ENCODE measurements at regions not wholly inside any gene's neighbourhood (a gene's known extent, or its start where the extent isn't known, plus 50 kb on each side); places are given as distances from the start of the nearest gene placed in this dataset.

DNA sequence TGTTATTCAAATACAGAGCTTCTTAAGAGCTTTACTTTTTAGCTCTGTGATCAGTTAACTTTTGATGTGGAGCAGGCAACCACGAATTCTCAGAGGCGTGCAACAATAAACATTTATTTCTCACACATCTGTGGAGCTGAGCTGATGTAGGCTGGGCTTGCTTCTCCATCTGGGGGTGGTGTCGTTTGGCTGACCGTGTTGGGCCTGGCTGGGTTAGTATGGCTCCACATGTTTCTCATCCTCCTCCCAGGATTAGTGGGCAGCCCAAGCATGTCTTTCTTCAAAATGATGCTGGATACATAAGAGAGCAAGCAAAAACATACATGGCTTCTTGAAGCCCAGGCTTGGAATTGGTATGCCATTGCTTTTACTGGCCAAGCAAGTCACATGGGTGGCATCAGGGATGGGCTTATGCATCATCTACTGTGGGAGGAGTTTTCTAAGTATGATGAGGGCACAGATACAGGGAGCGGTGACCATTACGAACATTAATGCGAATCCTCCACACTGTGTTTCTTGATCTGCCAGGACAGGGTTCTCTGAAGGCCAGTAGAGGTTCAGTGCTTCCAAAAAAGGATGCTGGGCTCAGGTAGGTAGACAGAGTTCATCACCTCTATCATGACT lies 157.0 kb upstream of the TNP1 start:
- no peak overlapping the region for H3K27ac Mint-ChIP-seq
- H3K36me3 ChIP-seq (replicated peaks in 1 of 2; ENCODE audit: control insufficient read depth in 1 of 2, insufficient read depth in 2 of 2, low read length in 2 of 2), result no peaks in the 10 kb centered on the region

DNA sequence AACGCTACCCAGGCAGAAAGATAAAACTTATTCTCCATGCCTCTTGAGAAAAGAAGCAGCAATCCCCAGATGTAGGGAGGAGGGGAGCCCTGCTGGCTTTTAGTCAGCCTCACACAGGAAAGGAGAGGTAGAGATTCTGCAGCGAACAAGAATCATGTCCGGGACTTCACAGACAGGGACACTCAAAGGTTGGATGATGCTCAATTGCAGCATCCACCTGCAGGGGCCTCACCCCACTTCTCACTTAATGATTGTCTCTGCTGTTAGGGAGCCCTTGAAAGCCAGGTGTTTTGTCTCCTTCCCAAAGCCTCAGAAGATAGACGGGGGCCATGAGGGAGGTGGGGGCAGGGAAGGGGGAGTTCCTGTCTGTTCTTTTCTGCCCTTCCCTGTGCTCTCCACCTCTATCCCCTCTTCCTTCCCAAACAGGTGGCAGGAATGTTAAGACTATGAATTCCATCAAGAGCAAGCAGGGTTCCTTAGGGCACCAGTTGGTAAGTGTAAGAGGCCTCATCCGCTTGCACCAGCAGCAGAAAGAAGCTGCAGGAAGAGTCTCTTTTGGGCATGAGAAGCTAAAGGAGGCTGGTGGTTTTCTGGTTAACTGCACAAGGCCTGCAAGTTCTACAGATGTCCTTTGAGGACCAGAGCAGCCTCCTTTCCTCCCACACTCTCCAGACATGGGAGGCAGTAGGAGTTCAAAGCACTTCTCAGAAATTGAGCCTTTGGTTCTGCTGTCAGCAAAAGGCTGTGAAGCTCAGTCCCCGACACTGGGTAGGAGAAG lies 154.7 kb upstream of the TNP1 start:
- Mint-ChIP-seq H3K9me3 (peaks cover 0 to 5% (median 0%) of the 10 kb centered on the region in 7 donors), H3K27ac (no peak overlapping the region), H3K36me3 (no peaks in the 10 kb centered on the region), H3K27me3 (ENCODE audit: low read depth in 3 of 3) (peaks cover 7 to 18% (median 13%) of the 10 kb centered on the region in 3 donors), H3K4me1 (no peaks in the 10 kb centered on the region), H3K4me3 (peak overlapping the region in 1 of 2 donors; percentile 17)
- Histone ChIP-seq H2AFZ (ENCODE audit: insufficient read depth, low read depth, low read length, poor library complexity, severe bottlenecking) (no peak overlapping the region), H3K79me2 (ENCODE audit: insufficient read depth, low read length) (no peaks in the 10 kb centered on the region), H4K20me1 (ENCODE audit: insufficient read depth, low read length) (no peaks in the 10 kb centered on the region), H3K4me1 (ENCODE audit: control insufficient read depth in 1 of 2, insufficient read depth in 2 of 2, low read length in 2 of 2) (no peaks in the 10 kb centered on the region), H3K9ac (ENCODE audit: insufficient read depth, low read length, poor library complexity, severe bottlenecking) (no peak overlapping the region), H3K9me3 (replicated peaks in 1 of 2; ENCODE audit: control insufficient read depth in 1 of 2, insufficient read depth in 1 of 2, low read length in 2 of 2) (no peaks in the 10 kb centered on the region), H3K4me3 (replicated peaks in 1 of 3; ENCODE audit: low read depth in 2 of 3, low read length in 3 of 3) (no peak overlapping the region), H3K4me2 (replicated peaks; ENCODE audit: extremely low read depth, low read length, poor library complexity, severe bottlenecking) (no peak overlapping the region), H3K27ac (ENCODE audit: low read depth in 1 of 2, low read length in 2 of 2) (no peak overlapping the region), H3K27me3 (ENCODE audit: control insufficient read depth in 2 of 2, insufficient read depth in 2 of 2, low read length in 2 of 2) (peaks cover 0 to 4% of the 10 kb centered on the region in 2 donors), H3K36me3 (replicated peaks in 1 of 2; ENCODE audit: control insufficient read depth in 1 of 2, insufficient read depth in 2 of 2, low read length in 2 of 2) (no peaks in the 10 kb centered on the region)
- 90% methylated on average over 2 of the region's 6 CpGs for WGBS (ENCODE audit: insufficient coverage)
- TF ChIP-seq, protein P1, sequence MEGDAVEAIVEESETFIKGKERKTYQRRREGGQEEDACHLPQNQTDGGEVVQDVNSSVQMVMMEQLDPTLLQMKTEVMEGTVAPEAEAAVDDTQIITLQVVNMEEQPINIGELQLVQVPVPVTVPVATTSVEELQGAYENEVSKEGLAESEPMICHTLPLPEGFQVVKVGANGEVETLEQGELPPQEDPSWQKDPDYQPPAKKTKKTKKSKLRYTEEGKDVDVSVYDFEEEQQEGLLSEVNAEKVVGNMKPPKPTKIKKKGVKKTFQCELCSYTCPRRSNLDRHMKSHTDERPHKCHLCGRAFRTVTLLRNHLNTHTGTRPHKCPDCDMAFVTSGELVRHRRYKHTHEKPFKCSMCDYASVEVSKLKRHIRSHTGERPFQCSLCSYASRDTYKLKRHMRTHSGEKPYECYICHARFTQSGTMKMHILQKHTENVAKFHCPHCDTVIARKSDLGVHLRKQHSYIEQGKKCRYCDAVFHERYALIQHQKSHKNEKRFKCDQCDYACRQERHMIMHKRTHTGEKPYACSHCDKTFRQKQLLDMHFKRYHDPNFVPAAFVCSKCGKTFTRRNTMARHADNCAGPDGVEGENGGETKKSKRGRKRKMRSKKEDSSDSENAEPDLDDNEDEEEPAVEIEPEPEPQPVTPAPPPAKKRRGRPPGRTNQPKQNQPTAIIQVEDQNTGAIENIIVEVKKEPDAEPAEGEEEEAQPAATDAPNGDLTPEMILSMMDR (IDR thresholded peaks at IDR 0.05), result no peak
- no peak for DNase-seq
- intact Hi-C loops (cut with micrococcal nuclease), result no loop called here

More for the DNA sequence above, 157.0 kb upstream of the TNP1 start:
- Histone ChIP-seq H4K20me1 (ENCODE audit: insufficient read depth, low read length) (no peaks in the 10 kb centered on the region), H3K9ac (ENCODE audit: insufficient read depth, low read length, poor library complexity, severe bottlenecking) (no peak overlapping the region), H2AFZ (ENCODE audit: insufficient read depth, low read depth, low read length, poor library complexity, severe bottlenecking) (no peak overlapping the region), H3K79me2 (ENCODE audit: insufficient read depth, low read length) (no peaks in the 10 kb centered on the region), H3K4me2 (replicated peaks; ENCODE audit: extremely low read depth, low read length, poor library complexity, severe bottlenecking) (no peak overlapping the region), H3K9me3 (replicated peaks in 1 of 2; ENCODE audit: control insufficient read depth in 1 of 2, insufficient read depth in 1 of 2, low read length in 2 of 2) (no peaks in the 10 kb centered on the region), H3K4me1 (ENCODE audit: control insufficient read depth in 1 of 2, insufficient read depth in 2 of 2, low read length in 2 of 2) (no peaks in the 10 kb centered on the region), H3K4me3 (replicated peaks in 1 of 3; ENCODE audit: low read depth in 2 of 3, low read length in 3 of 3) (no peak overlapping the region), H3K27me3 (ENCODE audit: control insufficient read depth in 2 of 2, insufficient read depth in 2 of 2, low read length in 2 of 2) (peaks cover 0 to 4% of the 10 kb centered on the region in 2 donors), H3K27ac (ENCODE audit: low read depth in 1 of 2, low read length in 2 of 2) (no peak overlapping the region)
- TF ChIP-seq, protein P1 (IDR thresholded peaks at IDR 0.05), result no peak
- Mint-ChIP-seq H3K27me3 (ENCODE audit: low read depth in 3 of 3) (peaks cover 7 to 18% (median 13%) of the 10 kb centered on the region in 3 donors), H3K36me3 (no peaks in the 10 kb centered on the region), H3K4me3 (no peak overlapping the region), H3K9me3 (peaks cover 0 to 5% (median 0%) of the 10 kb centered on the region in 7 donors), H3K4me1 (no peaks in the 10 kb centered on the region)
- WGBS (ENCODE audit: insufficient coverage), result no CpG with 5 or more reads among the region's 7 CpGs
- no peak for DNase-seq
- intact Hi-C loops (cut with micrococcal nuclease), result no loop called here

Measured in CD14-positive monocyte (primary cell).